ENCODE measurements at regions not wholly inside any gene's neighbourhood (a gene's known extent, or its start where the extent isn't known, plus 50 kb on each side); places are given as distances from the start of the nearest gene placed in this dataset.
"Not testable (repeated sequence)": the region's sequence is repeated elsewhere in the genome, so short reads cannot be mapped to it uniquely, and the experiment has no call there.

DNA sequence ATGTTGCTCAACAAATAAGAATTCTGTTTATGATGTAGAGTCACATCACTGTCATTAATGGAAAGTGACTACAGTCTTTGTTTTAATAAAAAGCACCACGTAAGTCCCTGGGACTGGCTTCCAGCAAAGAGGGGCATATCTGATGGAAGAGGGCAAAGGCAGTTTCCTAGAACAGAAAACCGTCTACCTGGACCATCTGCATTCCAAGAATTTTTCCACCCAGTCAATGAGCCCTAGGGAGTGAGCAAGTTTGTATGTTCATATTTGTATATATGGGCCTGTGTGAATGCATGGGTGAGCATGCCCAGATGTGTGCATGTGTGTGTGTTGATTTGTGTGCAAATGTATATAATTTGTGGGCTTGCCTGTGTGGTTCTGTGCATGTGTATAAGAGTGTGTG, 156.8 kb upstream of the SEMA6A start:
- H3K27me3 ChIP-seq, result no peaks in the 10 kb centered on the region
- TF ChIP-seq POLR2A (IDR thresholded peaks at IDR 0.05) (no peak), POLR2AphosphoS5 (IDR thresholded peaks at IDR 0.05) (no peak), EP300 (IDR thresholded peaks at IDR 0.05) (no peak), CTCF (IDR thresholded peaks at IDR 0.05) (no peak)
- H3K27ac ChIP-seq, result no peak overlapping the region
- H3K4me3 ChIP-seq, result no peak overlapping the region
- H3K4me1 ChIP-seq, result peaks cover 0 to 31% (median 3%) of the 10 kb centered on the region in 4 donors
- H3K9me3 ChIP-seq, result no peaks in the 10 kb centered on the region
- intact Hi-C loops (cut with DNase I; ENCODE audit: low total_unique reads), result no loop called here
- 61 to 75% (median 66%) methylated on average over 2 of the region's 2 CpGs for WGBS, 5 donors
- DNase-seq, result no peak
- no peaks in the 10 kb centered on the region for H3K36me3 ChIP-seq

DNA sequence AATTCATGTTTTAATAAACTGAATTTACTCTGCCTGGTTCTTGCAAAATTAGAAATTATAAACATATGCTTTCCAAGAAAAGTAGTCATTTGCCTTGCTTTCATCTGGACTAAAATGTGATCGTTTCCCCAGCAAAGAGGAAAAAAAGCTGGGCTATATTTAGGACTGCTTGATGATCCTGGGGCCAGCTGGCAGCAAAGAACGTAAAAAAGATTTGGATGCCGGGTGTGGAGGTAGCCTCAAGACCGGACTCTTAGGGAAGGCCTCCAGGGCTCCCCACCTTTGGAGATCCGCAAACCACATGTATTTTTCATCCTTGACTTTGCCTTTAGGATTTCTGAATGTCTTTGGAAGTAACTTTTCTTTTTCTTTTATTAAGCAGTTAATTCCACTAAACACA, 156.1 kb upstream of the SEMA6A start:
- Histone ChIP-seq H3K4me1 (peaks cover 0 to 31% (median 3%) of the 10 kb centered on the region in 4 donors), H3K4me3 (no peak overlapping the region), H3K27me3 (no peaks in the 10 kb centered on the region), H3K36me3 (no peaks in the 10 kb centered on the region), H3K9me3 (no peaks in the 10 kb centered on the region), H3K27ac (no peak overlapping the region)
- TF ChIP-seq POLR2A (IDR thresholded peaks at IDR 0.05) (no peak), POLR2AphosphoS5 (IDR thresholded peaks at IDR 0.05) (no peak), CTCF (IDR thresholded peaks at IDR 0.05) (no peak), EP300 (IDR thresholded peaks at IDR 0.05) (no peak)
- WGBS, 5 donors, result 61 to 81% (median 71%) methylated on average over 5 of the region's 5 CpGs
- DNase-seq, result no peak
- intact Hi-C loops (cut with DNase I; ENCODE audit: low total_unique reads), result no loop called here

- Histone ChIP-seq H3K36me3 (no peaks in the 10 kb centered on the region), H3K27ac (no peak overlapping the region), H3K4me3 (no peak overlapping the region), H3K27me3 (no peaks in the 10 kb centered on the region), H3K4me1 (peaks cover 0 to 28% (median 3%) of the 10 kb centered on the region in 4 donors), H3K9me3 (no peaks in the 10 kb centered on the region)
- WGBS, 5 donors, result 69 to 85% (median 80%) methylated on average over 1 of the region's 1 CpG
- intact Hi-C loops (cut with DNase I; ENCODE audit: low total_unique reads), result no loop called here
- TF ChIP-seq CTCF (IDR thresholded peaks at IDR 0.05) (no peak), EP300 (IDR thresholded peaks at IDR 0.05) (no peak), POLR2AphosphoS5 (IDR thresholded peaks at IDR 0.05) (no peak), POLR2A (IDR thresholded peaks at IDR 0.05) (no peak)
- no peak for DNase-seq
Measured at GRCh38 chr5:116730185-116730584, 155.6 kb upstream of the SEMA6A start.

GRCh38 chr5:116727248-116727647, 152.6 kb upstream of the SEMA6A start:
- TF ChIP-seq EP300 (IDR thresholded peaks at IDR 0.05) (no peak), POLR2AphosphoS5 (IDR thresholded peaks at IDR 0.05) (no peak), POLR2A (IDR thresholded peaks at IDR 0.05) (no peak), CTCF (IDR thresholded peaks at IDR 0.05) (no peak)
- 36 to 68% (median 49%) methylated on average over 2 of the region's 2 CpGs for WGBS, 5 donors
- no peaks in the 10 kb centered on the region for H3K36me3 ChIP-seq

DNA sequence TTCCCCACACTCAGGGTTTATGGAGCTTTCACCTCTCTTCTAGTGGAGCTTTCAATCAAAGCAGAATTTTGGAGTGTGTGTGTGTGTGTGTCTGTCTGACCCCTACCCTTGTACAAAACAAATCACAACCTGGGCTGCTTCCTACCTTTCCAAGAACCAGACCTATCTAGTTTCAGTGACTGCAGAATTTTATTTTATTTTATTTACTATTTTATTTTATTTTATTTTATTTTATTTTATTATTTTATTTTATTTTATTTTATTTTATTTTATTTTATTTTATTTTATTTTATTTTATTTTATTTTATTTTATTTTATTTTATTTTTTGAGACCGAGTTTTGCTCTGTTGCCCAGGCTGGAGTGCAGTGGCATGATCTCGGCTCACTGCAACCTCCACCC, 151.6 kb upstream of the SEMA6A start:
- H3K9me3 ChIP-seq; H3K4me1 ChIP-seq; intact Hi-C loops (cut with DNase I; ENCODE audit: low total_unique reads); H3K27ac ChIP-seq; DNase-seq; H3K36me3 ChIP-seq; H3K27me3 ChIP-seq; H3K4me3 ChIP-seq: not testable (repeated sequence)
- 92 to 98% (median 94%) methylated on average over 2 of the region's 2 CpGs for WGBS, 5 donors

More at GRCh38 chr5:116727248-116727647, 152.6 kb upstream of the SEMA6A start:
- Histone ChIP-seq H3K27ac (no peak overlapping the region), H3K27me3 (no peaks in the 10 kb centered on the region), H3K9me3 (no peaks in the 10 kb centered on the region), H3K4me1 (peaks cover 0 to 8% (median 0%) of the 10 kb centered on the region in 4 donors), H3K4me3 (no peak overlapping the region)
- intact Hi-C loops (cut with DNase I; ENCODE audit: low total_unique reads), result no loop called here
- DNase-seq, result no peak
